Keratinocyte (primary cell): ENCODE measurements at regions not wholly inside any gene's neighbourhood (a gene's known extent, or its start where the extent isn't known, plus 50 kb on each side); places are given as distances from the start of the nearest gene placed in this dataset.

Source experiments
- DNase-seq: peaks from one replicate; pipeline ENCODE4 v3.0.0-alpha.2; 2011; ENCODE audit warnings: low read depth, missing footprints, low spot score
- FAIRE-seq: peaks from 2 replicates; lab custom pipeline; 2011; peaks lifted over from hg19 to GRCh38; lab: Jason Lieb, UNC
- H2AFZ ChIP-seq: 2 replicates; pipeline ENCODE4 v1.6.0; 2012; ENCODE audit warnings: low read length, control low read depth, inconsistent platforms; ENCODE audit not compliant: control insufficient read depth
- H3K27ac ChIP-seq: 2 replicates; pipeline ENCODE4 v1.5.1; 2011; ENCODE audit warnings: low read length; ENCODE audit not compliant: control insufficient read depth, insufficient read depth
- H3K27me3 ChIP-seq: 3 replicates; pipeline ENCODE4 v1.6.0; 2011; ENCODE audit warnings: low read length; ENCODE audit not compliant: control insufficient read depth, insufficient read depth; ENCODE audit errors: extremely low read depth
- H3K36me3 ChIP-seq, 2 experiments: 2 replicates in 1 of 2; 3 replicates in 1 of 2; pipeline ENCODE4 v1.5.1; 2011; ENCODE audit warnings: low read length in 2 of 2, mild to moderate bottlenecking in 1 of 2; ENCODE audit not compliant: control insufficient read depth in 2 of 2, insufficient read depth in 2 of 2; ENCODE audit errors: extremely low read depth in 1 of 2
- H3K4me1 ChIP-seq: 3 replicates; pipeline ENCODE4 v1.5.1; 2011; ENCODE audit warnings: low read length; ENCODE audit not compliant: control insufficient read depth, insufficient read depth; ENCODE audit errors: extremely low read depth
- H3K4me2 ChIP-seq: 3 replicates; pipeline ENCODE4 v1.6.0; 2011; ENCODE audit warnings: low read depth, low read length; ENCODE audit not compliant: control insufficient read depth, insufficient read depth; ENCODE audit errors: extremely low read depth
- H3K4me3 ChIP-seq, 3 experiments: fragments of 200-600 bp in 1 of 3; sonication (generic) in 1 of 3; 2 replicates in 2 of 3; 3 replicates in 1 of 3; pipeline ENCODE4 v1.5.1; 2011 to 2016; ENCODE audit warnings: low read length in 3 of 3, mild to moderate bottlenecking in 3 of 3, control low read depth in 2 of 3, inconsistent platforms in 1 of 3, low read depth in 1 of 3, mixed read lengths in 1 of 3, mixed run types in 1 of 3, moderate library complexity in 1 of 3; ENCODE audit not compliant: control insufficient read depth in 2 of 3, insufficient read depth in 2 of 3; ENCODE audit errors: extremely low read depth in 1 of 3
- H3K79me2 ChIP-seq: 2 replicates; pipeline ENCODE4 v1.6.0; 2012; ENCODE audit warnings: low read length; ENCODE audit not compliant: control insufficient read depth, insufficient read depth
- H3K9ac ChIP-seq: 3 replicates; pipeline ENCODE4 v1.6.0; 2011; ENCODE audit warnings: low read length; ENCODE audit not compliant: control insufficient read depth, insufficient read depth; ENCODE audit errors: extremely low read depth
- H3K9me1 ChIP-seq: 3 replicates; pipeline ENCODE4 v1.6.0; 2011; ENCODE audit warnings: low read length; ENCODE audit not compliant: control insufficient read depth, insufficient read depth; ENCODE audit errors: extremely low read depth
- H3K9me3 ChIP-seq: 2 replicates; pipeline ENCODE4 v1.5.1; 2012; ENCODE audit warnings: low read depth, low read length; ENCODE audit not compliant: control insufficient read depth
- H4K20me1 ChIP-seq: 3 replicates; pipeline ENCODE4 v1.6.0; 2011; ENCODE audit warnings: low read length; ENCODE audit not compliant: control insufficient read depth, insufficient read depth; ENCODE audit errors: extremely low read depth
- EZH2 ChIP-seq: IDR thresholded peaks from one replicate; pipeline ENCODE4 v1.6.1; 2012; ENCODE audit warnings: inconsistent platforms, mild to moderate bottlenecking, low read length, moderate library complexity
- dilution Hi-C: fragments of 300-500 bp; cut with MboI; formaldehyde crosslinking; loops from one replicate; pipeline ENCODE4 v1.7.0; 2020; ENCODE audit warnings: low sequenced_read_pairs; ENCODE audit not compliant: extremely low pct_ligation_motif_present
- TF ChIP-seq, protein P1 (sequence below), 3 experiments: IDR thresholded peaks in 1 of 3; conservative IDR thresholded peaks in 1 of 3; optimal IDR thresholded peaks in 1 of 3; 2 replicates in 2 of 3; 3 replicates in 1 of 3; pipeline versions ENCODE3 to v1.5.1; 2011; ENCODE audit warnings: low read length in 3 of 3, mild to moderate bottlenecking in 3 of 3, moderate library complexity in 2 of 3, control low read depth in 1 of 3, inconsistent platforms in 1 of 3; ENCODE audit not compliant: insufficient read depth in 2 of 3; ENCODE audit errors: extremely low read depth in 1 of 3

- Histone ChIP-seq H3K4me3 (no peak overlapping the region), H3K9me3 (no peaks in the 10 kb centered on the region), H3K27me3 (no peaks in the 10 kb centered on the region), H3K4me1 (no peaks in the 10 kb centered on the region), H3K27ac (no peak overlapping the region), H3K9ac (no peak overlapping the region), H2AFZ (no peak overlapping the region), H4K20me1 (no peaks in the 10 kb centered on the region), H3K9me1 (no peaks in the 10 kb centered on the region), H3K4me2 (no peak overlapping the region), H3K36me3 (no peaks in the 10 kb centered on the region), H3K79me2 (no peaks in the 10 kb centered on the region)
- DNase-seq (no peak), FAIRE-seq (no peak)
- dilution Hi-C loops, result no loop called here
- TF ChIP-seq, protein P1, sequence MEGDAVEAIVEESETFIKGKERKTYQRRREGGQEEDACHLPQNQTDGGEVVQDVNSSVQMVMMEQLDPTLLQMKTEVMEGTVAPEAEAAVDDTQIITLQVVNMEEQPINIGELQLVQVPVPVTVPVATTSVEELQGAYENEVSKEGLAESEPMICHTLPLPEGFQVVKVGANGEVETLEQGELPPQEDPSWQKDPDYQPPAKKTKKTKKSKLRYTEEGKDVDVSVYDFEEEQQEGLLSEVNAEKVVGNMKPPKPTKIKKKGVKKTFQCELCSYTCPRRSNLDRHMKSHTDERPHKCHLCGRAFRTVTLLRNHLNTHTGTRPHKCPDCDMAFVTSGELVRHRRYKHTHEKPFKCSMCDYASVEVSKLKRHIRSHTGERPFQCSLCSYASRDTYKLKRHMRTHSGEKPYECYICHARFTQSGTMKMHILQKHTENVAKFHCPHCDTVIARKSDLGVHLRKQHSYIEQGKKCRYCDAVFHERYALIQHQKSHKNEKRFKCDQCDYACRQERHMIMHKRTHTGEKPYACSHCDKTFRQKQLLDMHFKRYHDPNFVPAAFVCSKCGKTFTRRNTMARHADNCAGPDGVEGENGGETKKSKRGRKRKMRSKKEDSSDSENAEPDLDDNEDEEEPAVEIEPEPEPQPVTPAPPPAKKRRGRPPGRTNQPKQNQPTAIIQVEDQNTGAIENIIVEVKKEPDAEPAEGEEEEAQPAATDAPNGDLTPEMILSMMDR (optimal IDR thresholded peaks at IDR 0.05 in 1 of 3, IDR thresholded peaks at IDR 0.05 in 1 of 3, conservative IDR thresholded peaks at IDR 0.05 in 1 of 3; ENCODE audit: extremely low read depth in 1 of 3, insufficient read depth in 2 of 3, low read length in 3 of 3), result no peak
- no peak for TF ChIP-seq EZH2
Measured at GRCh38 chr2:16191431-16192200, 251.3 kb downstream of the MYCN start.

GRCh38 chr2:16190446-16191270, 250.3 kb downstream of the MYCN start:
- no peak overlapping the region for H3K4me3 ChIP-seq
- H3K27ac ChIP-seq, result no peak overlapping the region
- no peak overlapping the region for H3K4me2 ChIP-seq
- H2AFZ ChIP-seq, result no peak overlapping the region
- FAIRE-seq (no peak), DNase-seq (no peak)
- no peaks in the 10 kb centered on the region for H3K4me1 ChIP-seq
- no peak for TF ChIP-seq EZH2
- TF ChIP-seq, protein P1 (optimal IDR thresholded peaks at IDR 0.05 in 1 of 3, IDR thresholded peaks at IDR 0.05 in 1 of 3, conservative IDR thresholded peaks at IDR 0.05 in 1 of 3; ENCODE audit: extremely low read depth in 1 of 3, insufficient read depth in 2 of 3, low read length in 3 of 3), result no peak
- no peaks in the 10 kb centered on the region for H3K36me3 ChIP-seq
- dilution Hi-C loops, result no loop called here
- H3K9ac ChIP-seq, result no peak overlapping the region
- H3K27me3 ChIP-seq, result no peaks in the 10 kb centered on the region
- H3K79me2 ChIP-seq, result no peaks in the 10 kb centered on the region
- no peaks in the 10 kb centered on the region for H3K9me1 ChIP-seq
- H4K20me1 ChIP-seq, result no peaks in the 10 kb centered on the region
- no peaks in the 10 kb centered on the region for H3K9me3 ChIP-seq
